HEK293 (cell line): ENCODE measurements at regions not wholly inside any gene's neighbourhood (a gene's known extent, or its start where the extent isn't known, plus 50 kb on each side); places are given as distances from the start of the nearest gene placed in this dataset.

Experiments
- CTCF ChIA-PET: fragments of 350-600 bp; formaldehyde crosslinking; extraction: SDS; loops from one replicate; lab custom pipeline; 2021; ENCODE audit warnings: antibody characterized with exemption; lab: Yijun Ruan, JAX
- POLR2A ChIA-PET: fragments of 300-600 bp; formaldehyde crosslinking; extraction: SDS; loops from one replicate; lab custom pipeline; 2020; ENCODE audit warnings: antibody characterized with exemption, inconsistent platforms; lab: Yijun Ruan, JAX
- H3K27ac ChIP-seq: fragments of 200-500 bp; sonication (Bioruptor generic); 2 replicates; pipeline ENCODE4 v1.5.1; 2014; ENCODE audit warnings: low read depth, low read length, control low read depth, inconsistent platforms; ENCODE audit errors: extremely low read depth
- H3K36me3 ChIP-seq, 2 experiments: fragments of 200-500 bp in 1 of 2; sonication (Bioruptor generic) in 1 of 2; 1 replicate in 1 of 2; 2 replicates in 1 of 2; pipeline ENCODE4 v1.5.1; 2014 to 2017; ENCODE audit warnings: inconsistent platforms in 2 of 2, low read length in 2 of 2; ENCODE audit not compliant: control insufficient read depth in 2 of 2, insufficient read depth in 1 of 2
- H3K4me1 ChIP-seq: fragments of 200-500 bp; sonication (Bioruptor generic); 2 replicates; pipeline ENCODE4 v1.5.1; 2014; ENCODE audit warnings: mild to moderate bottlenecking, low read length, inconsistent platforms; ENCODE audit not compliant: control insufficient read depth, insufficient read depth
- H3K4me3 ChIP-seq: 2 replicates; pipeline ENCODE4 v1.5.1; 2011; ENCODE audit warnings: low read depth, mild to moderate bottlenecking, control low read depth, low read length, moderate library complexity
- H3K9me3 ChIP-seq: fragments of 200-500 bp; sonication (Bioruptor generic); 2 replicates; pipeline ENCODE4 v1.5.1; 2014; ENCODE audit warnings: low read depth, low read length, inconsistent platforms; ENCODE audit not compliant: control insufficient read depth, insufficient read depth
- FEZF1 ChIP-seq: fragments of 450-650 bp; formaldehyde crosslinking; IDR thresholded peaks from 2 replicates; pipeline ENCODE4 v1.5.1; 2016; ENCODE audit warnings: missing biosample characterization, missing genetic modification characterization
- GLIS2 ChIP-seq: fragments of 450-650 bp; formaldehyde crosslinking; IDR thresholded peaks from 2 replicates; pipeline ENCODE4 v1.5.1; 2016; ENCODE audit warnings: missing biosample characterization, missing genetic modification characterization
- HOXD13 ChIP-seq: sonication (generic); formaldehyde crosslinking; IDR thresholded peaks from 2 replicates; pipeline ENCODE4 v1.8.0; 2022; ENCODE audit warnings: missing genetic modification reagents, borderline replicate concordance
- KLF10 ChIP-seq: fragments of 450-650 bp; IDR thresholded peaks from 2 replicates; pipeline ENCODE4 v1.5.1; 2018; ENCODE audit warnings: missing biosample characterization, mild to moderate bottlenecking, missing genetic modification characterization
- TCF7L2 ChIP-seq: IDR thresholded peaks from 2 replicates; pipeline ENCODE4 v1.6.1; 2011; ENCODE audit warnings: low read depth, mild to moderate bottlenecking, inconsistent platforms, low read length, moderate library complexity, borderline replicate concordance
- TRIM28 ChIP-seq: IDR thresholded peaks from 2 replicates; pipeline ENCODE4 v1.6.1; 2011; ENCODE audit warnings: low read length, control low read depth, borderline replicate concordance
- TSHZ1 ChIP-seq: fragments of 450-650 bp; formaldehyde crosslinking; IDR thresholded peaks from 2 replicates; pipeline ENCODE4 v1.5.1; 2016; ENCODE audit warnings: missing biosample characterization, missing genetic modification characterization, borderline replicate concordance
- YY1 ChIP-seq: fragments of 450-650 bp; formaldehyde crosslinking; IDR thresholded peaks from 2 replicates; pipeline ENCODE4 v1.5.1; 2018; ENCODE audit warnings: missing biosample characterization, missing genetic modification characterization
- ZBTB7A ChIP-seq: fragments of 450-650 bp; formaldehyde crosslinking; IDR thresholded peaks from 2 replicates; pipeline ENCODE4 v1.5.1; 2016; ENCODE audit warnings: low read depth, missing biosample characterization, missing genetic modification characterization
- ZIC2 ChIP-seq: fragments of 450-650 bp; formaldehyde crosslinking; IDR thresholded peaks from 2 replicates; pipeline ENCODE4 v1.5.1; 2016; ENCODE audit warnings: missing biosample characterization, missing genetic modification characterization
- ZNF18 ChIP-seq: fragments of 450-650 bp; formaldehyde crosslinking; IDR thresholded peaks from 2 replicates; pipeline ENCODE4 v1.5.1; 2016; ENCODE audit warnings: missing biosample characterization, missing genetic modification characterization
- ZNF211 ChIP-seq: fragments of 450-650 bp; formaldehyde crosslinking; IDR thresholded peaks from 2 replicates; pipeline ENCODE4 v1.5.1; 2016; ENCODE audit warnings: low read depth, missing biosample characterization, missing genetic modification characterization
- ZNF341 ChIP-seq: fragments of 450-650 bp; formaldehyde crosslinking; IDR thresholded peaks from 2 replicates; pipeline ENCODE4; 2016; ENCODE audit warnings: low read depth, missing biosample characterization, missing genetic modification characterization
- ZNF350 ChIP-seq: fragments of 450-650 bp; formaldehyde crosslinking; IDR thresholded peaks from 2 replicates; pipeline ENCODE4 v1.5.0; 2017; ENCODE audit warnings: missing biosample characterization, mild to moderate bottlenecking, missing genetic modification characterization
- ZNF354C ChIP-seq: fragments of 450-650 bp; formaldehyde crosslinking; IDR thresholded peaks from 2 replicates; pipeline ENCODE4 v1.5.1; 2016; ENCODE audit warnings: missing biosample characterization, missing genetic modification characterization, low read depth, borderline replicate concordance
- ZNF585B ChIP-seq: fragments of 450-650 bp; formaldehyde crosslinking; IDR thresholded peaks from 2 replicates; pipeline ENCODE4 v1.5.1; 2016; ENCODE audit warnings: missing biosample characterization, missing genetic modification characterization
- ZNF623 ChIP-seq: fragments of 450-650 bp; formaldehyde crosslinking; IDR thresholded peaks from 2 replicates; pipeline ENCODE4 v1.5.1; 2016; ENCODE audit warnings: missing biosample characterization, missing genetic modification characterization
- ZNF624 ChIP-seq: fragments of 450-650 bp; formaldehyde crosslinking; IDR thresholded peaks from 2 replicates; pipeline ENCODE4 v1.5.1; 2017; ENCODE audit warnings: missing biosample characterization, missing genetic modification characterization
- ZSCAN5A ChIP-seq: fragments of 450-650 bp; formaldehyde crosslinking; IDR thresholded peaks from 2 replicates; pipeline ENCODE4 v1.5.1; 2016; ENCODE audit warnings: missing biosample characterization, missing genetic modification characterization
- TF ChIP-seq, protein P1 (sequence below): sonication (generic); formaldehyde crosslinking; IDR thresholded peaks from 2 replicates; pipeline ENCODE4 v1.8.1; 2022; ENCODE audit warnings: mild to moderate bottlenecking, moderate library complexity, missing genetic modification reagents

DNA sequence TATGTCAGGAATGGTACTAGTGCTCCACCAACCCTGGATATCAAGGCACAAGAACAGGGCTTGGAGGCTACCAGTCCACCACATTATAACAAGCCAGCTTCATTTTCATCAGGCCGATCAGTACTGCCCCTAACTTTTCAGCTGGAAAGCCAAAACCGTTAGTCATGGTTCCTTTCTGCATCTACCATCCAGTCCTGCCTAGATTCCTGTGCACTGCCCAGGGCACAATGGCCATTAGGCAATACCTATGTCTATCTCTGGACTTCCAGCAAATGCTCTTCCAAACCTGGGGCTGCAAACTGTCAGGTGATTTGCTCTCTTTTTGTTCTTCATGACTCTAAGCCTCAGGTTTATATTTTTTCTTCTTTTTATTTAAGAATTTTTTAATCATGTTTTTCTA lies 937.7 kb downstream of the SORCS1 start:
- CTCF ChIA-PET: no interaction called here
- TF ChIP-seq ZBTB7A (tag by site-specific recombination) (no peak), ZNF211 (tag by site-specific recombination) (no peak), ZSCAN5A (tag by site-specific recombination) (no peak), KLF10 (tag by site-specific recombination) (no peak), ZNF350 (no peak), TRIM28 (no peak), GLIS2 (tag by site-specific recombination) (no peak), ZNF354C (tag by site-specific recombination) (no peak)
- POLR2A ChIA-PET: no interaction called here

DNA sequence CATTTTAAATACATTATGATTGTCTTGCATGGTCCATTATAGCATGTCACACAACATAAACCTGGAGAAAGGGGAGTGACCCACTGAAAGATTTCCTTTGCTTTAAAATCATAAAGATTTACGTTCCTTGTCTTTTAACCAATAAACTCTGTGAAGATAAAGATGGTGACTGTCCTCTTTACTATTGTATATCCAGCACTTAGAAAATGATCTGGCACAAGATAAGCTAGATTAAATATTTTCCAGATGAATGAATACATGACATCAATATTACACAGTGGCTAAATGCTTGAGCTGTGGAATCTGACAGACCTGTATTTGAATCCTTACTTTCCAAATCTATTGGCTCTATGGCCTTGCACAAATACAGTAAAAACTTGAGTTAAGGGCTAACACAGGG lies 938.4 kb downstream of the SORCS1 start:
- TF ChIP-seq ZIC2 (tag by site-specific recombination): no peak
- no peak for TF ChIP-seq ZNF585B (tag by site-specific recombination)
- peak; percentile 55; the same call in 1 of the 2 replicates for TF ChIP-seq HOXD13 (CRISPR knock-in tag)
- no peak for TF ChIP-seq ZNF624 (tag by site-specific recombination)
- no peak for TF ChIP-seq FEZF1 (tag by site-specific recombination)
- TF ChIP-seq TCF7L2: peak; percentile 49; the same call in 1 of the 2 replicates
- ChIA-PET CTCF (no interaction called here), POLR2A (no interaction called here)
- peaks cover 9% of the 10 kb centered on the region for H3K4me1 ChIP-seq
- H3K4me3 ChIP-seq: no peak overlapping the region
- H3K27ac ChIP-seq: no peak overlapping the region
- no peaks in the 10 kb centered on the region for H3K36me3 ChIP-seq
- H3K9me3 ChIP-seq: no peaks in the 10 kb centered on the region

More for the DNA sequence above, 937.7 kb downstream of the SORCS1 start:
- H3K36me3 ChIP-seq: no peaks in the 10 kb centered on the region
- H3K4me1 ChIP-seq: peaks cover 9% of the 10 kb centered on the region
- H3K9me3 ChIP-seq: no peaks in the 10 kb centered on the region
- H3K4me3 ChIP-seq: no peak overlapping the region
- no peak overlapping the region for H3K27ac ChIP-seq

- Histone ChIP-seq H3K4me1 (peaks cover 9% of the 10 kb centered on the region), H3K9me3 (no peaks in the 10 kb centered on the region), H3K27ac (no peak overlapping the region), H3K4me3 (no peak overlapping the region), H3K36me3 (no peaks in the 10 kb centered on the region)
- TF ChIP-seq TSHZ1 (tag by site-specific recombination) (no peak), ZNF18 (tag by site-specific recombination) (no peak), YY1 (no peak), ZNF341 (no peak), ZNF623 (tag by site-specific recombination) (no peak)
- TF ChIP-seq, protein P1, sequence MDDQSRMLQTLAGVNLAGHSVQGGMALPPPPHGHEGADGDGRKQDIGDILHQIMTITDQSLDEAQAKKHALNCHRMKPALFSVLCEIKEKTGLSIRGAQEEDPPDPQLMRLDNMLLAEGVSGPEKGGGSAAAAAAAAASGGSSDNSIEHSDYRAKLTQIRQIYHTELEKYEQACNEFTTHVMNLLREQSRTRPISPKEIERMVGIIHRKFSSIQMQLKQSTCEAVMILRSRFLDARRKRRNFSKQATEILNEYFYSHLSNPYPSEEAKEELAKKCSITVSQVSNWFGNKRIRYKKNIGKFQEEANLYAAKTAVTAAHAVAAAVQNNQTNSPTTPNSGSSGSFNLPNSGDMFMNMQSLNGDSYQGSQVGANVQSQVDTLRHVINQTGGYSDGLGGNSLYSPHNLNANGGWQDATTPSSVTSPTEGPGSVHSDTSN (CRISPR knock-in tag): no peak
- POLR2A ChIA-PET: no interaction called here
- CTCF ChIA-PET: no interaction called here
Observed at GRCh38 chr10:106224676-106225075, 939.8 kb downstream of the SORCS1 start.
